Inflammatory macrophage treated with lipopolysaccharide for 1 hour (primary cell): ENCODE measurements at regions not wholly inside any gene's neighbourhood (a gene's known extent, or its start where the extent isn't known, plus 50 kb on each side); places are given as distances from the start of the nearest gene placed in this dataset.
"Not testable (repeated sequence)": the region's sequence is repeated elsewhere in the genome, so short reads cannot be mapped to it uniquely, and the experiment has no call there.

ENCODE experiments used
- DNase-seq, 2 donors: peaks; one replicate each; pipeline ENCODE4 v3.0.0-alpha.2; 2020 to 2022

GRCh38 chr3:157618075-157618760, 115.0 kb upstream of the VEPH1 start:
- DNase-seq, result peak; percentile 73 to 78

- no peak for DNase-seq
Observed at GRCh38 chr3:157614896-157615295, 111.7 kb upstream of the VEPH1 start.

GRCh38 chr3:157611536-157612076, 108.4 kb upstream of the VEPH1 start:
- DNase-seq, result peak in 1 of 2 donors; percentile 6

GRCh38 chr3:157610876-157611535, 107.8 kb upstream of the VEPH1 start:
- DNase-seq, result peak; percentile 12 to 48

- no peak for DNase-seq
Observed at GRCh38 chr3:157607826-157608405, 104.7 kb upstream of the VEPH1 start.

- no peak for DNase-seq
Observed at GRCh38 chr3:157606852-157607197, 103.6 kb upstream of the VEPH1 start.

- DNase-seq, result peak; percentile 7 to 64
Observed at GRCh38 chr3:157606011-157606851, 103.0 kb upstream of the VEPH1 start.

- no peak for DNase-seq
Observed at GRCh38 chr3:157605356-157605755, 102.1 kb upstream of the VEPH1 start.

- no peak for DNase-seq
Observed at GRCh38 chr3:157602424-157602823, 99.2 kb upstream of the VEPH1 start.

GRCh38 chr3:157595259-157595658, 92.0 kb upstream of the VEPH1 start:
- DNase-seq, result no peak

GRCh38 chr3:157594413-157594812, 91.2 kb upstream of the VEPH1 start:
- no peak for DNase-seq

- DNase-seq, result no peak
Observed at GRCh38 chr3:157592769-157593168, 89.6 kb upstream of the VEPH1 start.

- DNase-seq, result no peak
Observed at GRCh38 chr3:157590273-157590672, 87.1 kb upstream of the VEPH1 start.

GRCh38 chr3:157589211-157589610, 86.0 kb upstream of the VEPH1 start:
- DNase-seq, result no peak

- DNase-seq, result no peak
Observed at GRCh38 chr3:157588386-157589060, 85.3 kb upstream of the VEPH1 start.

GRCh38 chr3:157586293-157586692, 83.1 kb upstream of the VEPH1 start:
- no peak for DNase-seq

GRCh38 chr3:157585386-157585785, 82.2 kb upstream of the VEPH1 start:
- DNase-seq, result no peak

GRCh38 chr3:157582637-157582973, 79.4 kb upstream of the VEPH1 start:
- DNase-seq, result no peak

GRCh38 chr3:157581956-157582636, 78.9 kb upstream of the VEPH1 start:
- not testable (repeated sequence) for DNase-seq

- DNase-seq, result no peak
Observed at GRCh38 chr3:157581371-157581770, 78.2 kb upstream of the VEPH1 start.

GRCh38 chr3:157578181-157578580, 75.0 kb upstream of the VEPH1 start:
- no peak for DNase-seq

GRCh38 chr3:157574531-157574930, 71.3 kb upstream of the VEPH1 start:
- DNase-seq, result no peak
